Keratinocyte (primary cell): ENCODE measurements at regions not wholly inside any gene's neighbourhood (a gene's known extent, or its start where the extent isn't known, plus 50 kb on each side); places are given as distances from the start of the nearest gene placed in this dataset.

Experiments used
- DNase-seq: peaks from one replicate; pipeline ENCODE4 v3.0.0-alpha.2; 2011; ENCODE audit warnings: low read depth, missing footprints, low spot score
- FAIRE-seq: peaks from 2 replicates; lab custom pipeline; 2011; peaks lifted over from hg19 to GRCh38; lab: Jason Lieb, UNC
- H2AFZ ChIP-seq: 2 replicates; pipeline ENCODE4 v1.6.0; 2012; ENCODE audit warnings: low read length, control low read depth, inconsistent platforms; ENCODE audit not compliant: control insufficient read depth
- H3K27ac ChIP-seq: 2 replicates; pipeline ENCODE4 v1.5.1; 2011; ENCODE audit warnings: low read length; ENCODE audit not compliant: control insufficient read depth, insufficient read depth
- H3K27me3 ChIP-seq: 3 replicates; pipeline ENCODE4 v1.6.0; 2011; ENCODE audit warnings: low read length; ENCODE audit not compliant: control insufficient read depth, insufficient read depth; ENCODE audit errors: extremely low read depth
- H3K36me3 ChIP-seq, 2 experiments: 2 replicates in 1 of 2; 3 replicates in 1 of 2; pipeline ENCODE4 v1.5.1; 2011; ENCODE audit warnings: low read length in 2 of 2, mild to moderate bottlenecking in 1 of 2; ENCODE audit not compliant: control insufficient read depth in 2 of 2, insufficient read depth in 2 of 2; ENCODE audit errors: extremely low read depth in 1 of 2
- H3K4me1 ChIP-seq: 3 replicates; pipeline ENCODE4 v1.5.1; 2011; ENCODE audit warnings: low read length; ENCODE audit not compliant: control insufficient read depth, insufficient read depth; ENCODE audit errors: extremely low read depth
- H3K4me2 ChIP-seq: 3 replicates; pipeline ENCODE4 v1.6.0; 2011; ENCODE audit warnings: low read depth, low read length; ENCODE audit not compliant: control insufficient read depth, insufficient read depth; ENCODE audit errors: extremely low read depth
- H3K4me3 ChIP-seq, 3 experiments: fragments of 200-600 bp in 1 of 3; sonication (generic) in 1 of 3; 2 replicates in 2 of 3; 3 replicates in 1 of 3; pipeline ENCODE4 v1.5.1; 2011 to 2016; ENCODE audit warnings: low read length in 3 of 3, mild to moderate bottlenecking in 3 of 3, control low read depth in 2 of 3, inconsistent platforms in 1 of 3, low read depth in 1 of 3, mixed read lengths in 1 of 3, mixed run types in 1 of 3, moderate library complexity in 1 of 3; ENCODE audit not compliant: control insufficient read depth in 2 of 3, insufficient read depth in 2 of 3; ENCODE audit errors: extremely low read depth in 1 of 3
- H3K79me2 ChIP-seq: 2 replicates; pipeline ENCODE4 v1.6.0; 2012; ENCODE audit warnings: low read length; ENCODE audit not compliant: control insufficient read depth, insufficient read depth
- H3K9ac ChIP-seq: 3 replicates; pipeline ENCODE4 v1.6.0; 2011; ENCODE audit warnings: low read length; ENCODE audit not compliant: control insufficient read depth, insufficient read depth; ENCODE audit errors: extremely low read depth
- H3K9me1 ChIP-seq: 3 replicates; pipeline ENCODE4 v1.6.0; 2011; ENCODE audit warnings: low read length; ENCODE audit not compliant: control insufficient read depth, insufficient read depth; ENCODE audit errors: extremely low read depth
- H3K9me3 ChIP-seq: 2 replicates; pipeline ENCODE4 v1.5.1; 2012; ENCODE audit warnings: low read depth, low read length; ENCODE audit not compliant: control insufficient read depth
- H4K20me1 ChIP-seq: 3 replicates; pipeline ENCODE4 v1.6.0; 2011; ENCODE audit warnings: low read length; ENCODE audit not compliant: control insufficient read depth, insufficient read depth; ENCODE audit errors: extremely low read depth
- CTCF ChIP-seq, 3 experiments: IDR thresholded peaks in 1 of 3; conservative IDR thresholded peaks in 1 of 3; optimal IDR thresholded peaks in 1 of 3; 2 replicates in 2 of 3; 3 replicates in 1 of 3; pipeline versions ENCODE3 to v1.5.1; 2011; ENCODE audit warnings: low read length in 3 of 3, mild to moderate bottlenecking in 3 of 3, moderate library complexity in 2 of 3, control low read depth in 1 of 3, inconsistent platforms in 1 of 3; ENCODE audit not compliant: insufficient read depth in 2 of 3; ENCODE audit errors: extremely low read depth in 1 of 3
- EZH2 ChIP-seq: IDR thresholded peaks from one replicate; pipeline ENCODE4 v1.6.1; 2012; ENCODE audit warnings: inconsistent platforms, mild to moderate bottlenecking, low read length, moderate library complexity
- dilution Hi-C: fragments of 300-500 bp; cut with MboI; formaldehyde crosslinking; loops from one replicate; pipeline ENCODE4 v1.7.0; 2020; ENCODE audit warnings: low sequenced_read_pairs; ENCODE audit not compliant: extremely low pct_ligation_motif_present

GRCh38 chr16:9176547-9177418 lies 85.3 kb downstream of the HAPSTR1 start:
- DNase-seq: no peak
- no peaks in the 10 kb centered on the region for H3K9me3 ChIP-seq
- no peak overlapping the region for H3K4me2 ChIP-seq
- no peaks in the 10 kb centered on the region for H3K27me3 ChIP-seq
- H3K9ac ChIP-seq: no peak overlapping the region
- no peaks in the 10 kb centered on the region for H3K4me1 ChIP-seq
- H3K36me3 ChIP-seq: no peaks in the 10 kb centered on the region
- H3K79me2 ChIP-seq: no peaks in the 10 kb centered on the region
- no peak overlapping the region for H3K27ac ChIP-seq
- no peak for FAIRE-seq
- no peaks in the 10 kb centered on the region for H4K20me1 ChIP-seq
- no peaks in the 10 kb centered on the region for H3K9me1 ChIP-seq
- no peak for TF ChIP-seq EZH2
- no peak for TF ChIP-seq CTCF (optimal IDR thresholded peaks at IDR 0.05 in 1 of 3, IDR thresholded peaks at IDR 0.05 in 1 of 3, conservative IDR thresholded peaks at IDR 0.05 in 1 of 3; ENCODE audit: extremely low read depth in 1 of 3, insufficient read depth in 2 of 3, low read length in 3 of 3)
- H2AFZ ChIP-seq: no peak overlapping the region
- no peak overlapping the region for H3K4me3 ChIP-seq
- dilution Hi-C loops: no loop called here

GRCh38 chr16:9177861-9178260 lies 86.4 kb downstream of the HAPSTR1 start:
- Histone ChIP-seq H3K9me1 (no peaks in the 10 kb centered on the region), H3K4me1 (no peaks in the 10 kb centered on the region), H3K9ac (no peak overlapping the region), H3K9me3 (no peaks in the 10 kb centered on the region), H3K27me3 (no peaks in the 10 kb centered on the region), H3K36me3 (no peaks in the 10 kb centered on the region), H3K4me2 (no peak overlapping the region), H3K27ac (no peak overlapping the region), H3K4me3 (no peak overlapping the region), H3K79me2 (no peaks in the 10 kb centered on the region), H4K20me1 (no peaks in the 10 kb centered on the region), H2AFZ (no peak overlapping the region)
- no peak for TF ChIP-seq EZH2
- no peak for TF ChIP-seq CTCF (optimal IDR thresholded peaks at IDR 0.05 in 1 of 3, IDR thresholded peaks at IDR 0.05 in 1 of 3, conservative IDR thresholded peaks at IDR 0.05 in 1 of 3; ENCODE audit: extremely low read depth in 1 of 3, insufficient read depth in 2 of 3, low read length in 3 of 3)
- no peak for DNase-seq
- no peak for FAIRE-seq
- dilution Hi-C loops: no loop called here
